HT-29 (cell line): ENCODE measurements at regions not wholly inside any gene's neighbourhood (a gene's known extent, or its start where the extent isn't known, plus 50 kb on each side); places are given as distances from the start of the nearest gene placed in this dataset.

Source experiments
- DNase-seq: peaks from one replicate; pipeline ENCODE4 v3.0.0-alpha.2; 2015; ENCODE audit warnings: low spot score

- DNase-seq, result no peak
Measured at GRCh38 chr3:176969066-176969465, 228.2 kb downstream of the TBL1XR1 start.

GRCh38 chr3:176968631-176969030 lies 228.7 kb downstream of the TBL1XR1 start:
- no peak for DNase-seq

GRCh38 chr3:176967522-176967921 lies 229.8 kb downstream of the TBL1XR1 start:
- no peak for DNase-seq

GRCh38 chr3:176964661-176965060 lies 232.6 kb downstream of the TBL1XR1 start:
- DNase-seq, result no peak

- no peak for DNase-seq
Measured at GRCh38 chr3:176961916-176962315, 235.4 kb downstream of the TBL1XR1 start.

- DNase-seq, result no peak
Measured at GRCh38 chr3:176959867-176960266, 237.4 kb downstream of the TBL1XR1 start.

- no peak for DNase-seq
Measured at GRCh38 chr3:176958560-176958959, 238.7 kb downstream of the TBL1XR1 start.

- no peak for DNase-seq
Measured at GRCh38 chr3:176954517-176954916, 242.8 kb downstream of the TBL1XR1 start.

- DNase-seq, result peak; percentile 16
Measured at GRCh38 chr3:176953106-176954060, 243.9 kb downstream of the TBL1XR1 start.

- DNase-seq, result no peak
Measured at GRCh38 chr3:176951586-176952292, 245.5 kb downstream of the TBL1XR1 start.

GRCh38 chr3:176951144-176951543 lies 246.1 kb downstream of the TBL1XR1 start:
- no peak for DNase-seq

- DNase-seq, result no peak
Measured at GRCh38 chr3:176950743-176951142, 246.5 kb downstream of the TBL1XR1 start.

GRCh38 chr3:176948151-176948550 lies 249.1 kb downstream of the TBL1XR1 start:
- DNase-seq, result peak; percentile 45

GRCh38 chr3:176946202-176946601 lies 251.1 kb downstream of the TBL1XR1 start:
- DNase-seq, result no peak

- DNase-seq, result no peak
Measured at GRCh38 chr3:176942305-176942704, 255.0 kb downstream of the TBL1XR1 start.

- no peak for DNase-seq
Measured at GRCh38 chr3:176941689-176942088, 255.6 kb downstream of the TBL1XR1 start.

- peak; percentile 85 for DNase-seq
Measured at GRCh38 chr3:176939022-176939817, 258.1 kb downstream of the TBL1XR1 start.

GRCh38 chr3:176937994-176938393 lies 259.3 kb downstream of the TBL1XR1 start:
- DNase-seq, result no peak

GRCh38 chr3:176937541-176937940 lies 259.7 kb downstream of the TBL1XR1 start:
- no peak for DNase-seq

- DNase-seq, result no peak
Measured at GRCh38 chr3:176935194-176935888, 261.9 kb downstream of the TBL1XR1 start.

- no peak for DNase-seq
Measured at GRCh38 chr3:176934698-176935097, 262.6 kb downstream of the TBL1XR1 start.
